Omental fat pad (tissue), 3 donors: ENCODE measurements at regions not wholly inside any gene's neighbourhood (a gene's known extent, or its start where the extent isn't known, plus 50 kb on each side); places are given as distances from the start of the nearest gene placed in this dataset.

Experiments
- ATAC-seq: fragments of 150-250 bp; one replicate; pipeline ENCODE4 v1.9.1; 2016; ENCODE audit warnings: mild to moderate bottlenecking, moderate library complexity; ENCODE audit not compliant: low FRiP score
- DNase-seq: peaks from one replicate; pipeline ENCODE4 v3.0.0-alpha.2; 2019; ENCODE audit warnings: low spot score
- CTCF ChIP-seq, 3 donors: fragments of 450-650 bp; IDR thresholded peaks; one replicate each; pipeline ENCODE4 v1.5.1; 2016 to 2017; ENCODE audit warnings: antibody characterized with exemption in 3 of 3, mild to moderate bottlenecking in 3 of 3, moderate library complexity in 2 of 3

DNA sequence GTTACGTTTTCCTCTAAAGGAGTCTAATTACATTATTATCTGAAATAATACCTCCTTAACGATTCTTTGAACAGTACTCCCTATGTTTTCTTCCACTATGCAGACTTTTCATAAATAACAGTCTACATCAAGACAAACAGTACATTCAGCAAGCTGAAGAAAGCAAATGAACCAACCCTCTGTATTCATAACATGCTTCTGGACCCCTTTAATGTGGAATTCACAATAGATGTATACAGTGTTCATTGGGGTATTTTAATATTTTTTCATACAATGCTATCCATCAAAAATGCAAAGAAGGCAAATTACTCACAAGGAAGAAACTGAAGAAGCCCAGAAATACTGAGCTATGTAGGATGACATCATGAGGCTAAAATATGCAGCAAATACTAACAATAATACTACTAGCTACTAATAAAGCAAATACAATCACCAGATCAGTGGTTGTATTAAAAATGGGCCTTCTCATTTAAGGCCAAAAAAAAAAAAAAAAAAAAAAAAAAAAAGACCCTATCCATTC is 408.6 kb downstream of the MTX2 start:
- ATAC-seq (no peak), DNase-seq (no peak)
- no peak for TF ChIP-seq CTCF (IDR thresholded peaks at IDR 0.05)

GRCh38 chr2:176678571-176678970 is 409.3 kb downstream of the MTX2 start:
- no peak for ATAC-seq
- TF ChIP-seq CTCF (IDR thresholded peaks at IDR 0.05), result no peak

DNA sequence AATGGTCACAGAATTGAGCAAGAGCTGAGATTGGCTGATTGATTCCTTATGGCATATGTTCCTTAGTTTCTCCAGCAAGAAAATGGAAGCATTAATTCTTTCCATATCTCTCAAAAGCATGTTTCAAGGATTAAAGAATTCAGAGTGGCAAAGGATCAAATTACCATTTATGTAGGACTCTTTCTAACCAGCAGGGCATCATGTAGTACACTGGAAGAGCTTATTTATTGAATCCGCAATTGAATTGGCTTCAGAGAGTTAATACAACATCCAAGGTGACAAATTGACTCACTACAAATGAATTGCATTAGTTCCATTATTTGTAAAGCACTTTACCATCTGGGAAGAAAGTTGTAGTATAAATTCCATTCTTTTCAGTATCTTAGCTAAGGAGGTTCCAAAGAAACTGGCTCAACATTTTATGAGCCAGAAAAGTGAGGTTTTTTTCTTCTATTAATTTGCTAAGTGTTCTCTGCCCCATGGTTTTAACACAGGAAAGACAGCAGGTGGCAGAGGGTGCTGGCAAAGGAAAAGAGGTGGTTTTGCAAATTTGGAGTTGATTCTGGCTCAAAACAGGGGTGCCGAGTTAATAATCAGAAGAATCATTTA is 409.9 kb downstream of the MTX2 start:
- DNase-seq, result no peak
- ATAC-seq, result no peak
- no peak for TF ChIP-seq CTCF (IDR thresholded peaks at IDR 0.05)

More at GRCh38 chr2:176678571-176678970, 409.3 kb downstream of the MTX2 start:
- DNase-seq, result no peak

- DNase-seq (no peak), ATAC-seq (no peak)
- no peak for TF ChIP-seq CTCF (IDR thresholded peaks at IDR 0.05)
These were observed 411.8 kb downstream of the MTX2 start for GRCh38 chr2:176680916-176681516.

DNA sequence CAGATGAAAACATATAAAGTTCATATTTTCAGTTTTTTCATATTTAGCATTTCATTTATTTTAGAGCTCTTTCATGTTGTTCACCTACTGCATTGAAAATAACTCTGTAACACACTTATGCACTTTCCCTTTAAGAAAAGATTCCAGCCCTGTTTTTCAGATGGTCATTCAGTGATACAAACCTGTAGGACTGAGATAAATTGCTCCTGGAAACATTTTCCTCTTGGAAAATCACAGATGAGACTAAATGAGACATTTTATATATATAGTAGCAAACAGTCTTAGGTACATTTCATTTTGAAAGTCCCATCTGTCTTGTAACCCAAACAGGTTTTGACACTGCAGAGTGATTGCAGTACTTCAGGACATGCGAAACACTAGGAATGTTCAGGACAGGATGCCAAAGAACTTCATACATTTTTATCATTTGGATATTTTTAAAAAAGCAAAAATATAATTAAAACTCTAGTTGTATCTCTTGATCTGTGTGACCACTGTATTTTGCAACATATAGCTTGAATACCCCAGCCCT is 412.4 kb downstream of the MTX2 start:
- ATAC-seq (no peak), DNase-seq (no peak)
- TF ChIP-seq CTCF (IDR thresholded peaks at IDR 0.05), result no peak

- DNase-seq (no peak), ATAC-seq (peak; percentile 77)
- no peak for TF ChIP-seq CTCF (IDR thresholded peaks at IDR 0.05)
These were observed 413.0 kb downstream of the MTX2 start for GRCh38 chr2:176682278-176682677.
